ENCODE measurements at regions not wholly inside any gene's neighbourhood (a gene's known extent, or its start where the extent isn't known, plus 50 kb on each side); places are given as distances from the start of the nearest gene placed in this dataset.

DNA sequence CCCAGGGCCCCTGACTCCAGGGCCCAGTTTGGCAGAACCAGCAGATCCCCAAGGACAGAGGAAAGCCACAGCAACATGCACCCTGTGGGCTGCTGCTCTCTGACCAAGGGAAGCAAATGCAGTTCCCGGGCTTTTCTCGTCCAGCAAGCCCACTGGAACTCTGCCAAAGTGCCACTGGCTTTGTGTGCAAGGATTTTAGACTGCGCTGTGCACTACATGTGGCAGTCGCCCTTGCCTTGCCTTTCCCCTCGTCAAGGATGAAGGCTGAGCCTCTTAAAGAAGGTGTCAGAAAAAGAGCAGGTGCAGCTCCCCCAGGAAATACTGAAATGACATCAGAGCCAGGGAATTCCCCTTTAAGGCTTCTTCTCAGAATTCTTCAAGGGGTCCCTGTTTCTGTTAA, 199.2 kb downstream of the TFCP2L1 start:
- H3K36me3 ChIP-seq (replicated peaks; ENCODE audit: insufficient read depth, low read depth): no peaks in the 10 kb centered on the region
- H3K9me2 ChIP-seq (replicated peaks; ENCODE audit: insufficient read depth): no peaks in the 10 kb centered on the region
- H3K4me3 ChIP-seq: no peak overlapping the region
- H3K9me3 ChIP-seq (ENCODE audit: low read depth): no peaks in the 10 kb centered on the region
- no peak for DNase-seq (ENCODE audit: low spot score)
- H3K27ac ChIP-seq: no peak overlapping the region
- no peak overlapping the region for H2AFZ ChIP-seq
- no peaks in the 10 kb centered on the region for H3K79me2 ChIP-seq
- no peaks in the 10 kb centered on the region for H3K27me3 ChIP-seq
- no peaks in the 10 kb centered on the region for H4K20me1 ChIP-seq (ENCODE audit: insufficient read depth, poor library complexity, severe bottlenecking)
- 71% methylated on average over 5 of the region's 5 CpGs for WGBS (ENCODE audit: low lambda C conversion rate, missing lambda C conversion rate)
- H3K4me2 ChIP-seq: no peak overlapping the region
- H3K4me1 ChIP-seq (ENCODE audit: insufficient read depth): peaks cover 10% of the 10 kb centered on the region
- TF ChIP-seq EZH2 (IDR thresholded peaks at IDR 0.05; ENCODE audit: borderline replicate concordance) (no peak), EZH2phosphoT487 (IDR thresholded peaks at IDR 0.05; ENCODE audit: low read depth, severe bottlenecking, unreplicated experiment) (no peak)
- TF ChIP-seq, protein P1, sequence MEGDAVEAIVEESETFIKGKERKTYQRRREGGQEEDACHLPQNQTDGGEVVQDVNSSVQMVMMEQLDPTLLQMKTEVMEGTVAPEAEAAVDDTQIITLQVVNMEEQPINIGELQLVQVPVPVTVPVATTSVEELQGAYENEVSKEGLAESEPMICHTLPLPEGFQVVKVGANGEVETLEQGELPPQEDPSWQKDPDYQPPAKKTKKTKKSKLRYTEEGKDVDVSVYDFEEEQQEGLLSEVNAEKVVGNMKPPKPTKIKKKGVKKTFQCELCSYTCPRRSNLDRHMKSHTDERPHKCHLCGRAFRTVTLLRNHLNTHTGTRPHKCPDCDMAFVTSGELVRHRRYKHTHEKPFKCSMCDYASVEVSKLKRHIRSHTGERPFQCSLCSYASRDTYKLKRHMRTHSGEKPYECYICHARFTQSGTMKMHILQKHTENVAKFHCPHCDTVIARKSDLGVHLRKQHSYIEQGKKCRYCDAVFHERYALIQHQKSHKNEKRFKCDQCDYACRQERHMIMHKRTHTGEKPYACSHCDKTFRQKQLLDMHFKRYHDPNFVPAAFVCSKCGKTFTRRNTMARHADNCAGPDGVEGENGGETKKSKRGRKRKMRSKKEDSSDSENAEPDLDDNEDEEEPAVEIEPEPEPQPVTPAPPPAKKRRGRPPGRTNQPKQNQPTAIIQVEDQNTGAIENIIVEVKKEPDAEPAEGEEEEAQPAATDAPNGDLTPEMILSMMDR (IDR thresholded peaks at IDR 0.05; ENCODE audit: poor library complexity): no peak

DNA sequence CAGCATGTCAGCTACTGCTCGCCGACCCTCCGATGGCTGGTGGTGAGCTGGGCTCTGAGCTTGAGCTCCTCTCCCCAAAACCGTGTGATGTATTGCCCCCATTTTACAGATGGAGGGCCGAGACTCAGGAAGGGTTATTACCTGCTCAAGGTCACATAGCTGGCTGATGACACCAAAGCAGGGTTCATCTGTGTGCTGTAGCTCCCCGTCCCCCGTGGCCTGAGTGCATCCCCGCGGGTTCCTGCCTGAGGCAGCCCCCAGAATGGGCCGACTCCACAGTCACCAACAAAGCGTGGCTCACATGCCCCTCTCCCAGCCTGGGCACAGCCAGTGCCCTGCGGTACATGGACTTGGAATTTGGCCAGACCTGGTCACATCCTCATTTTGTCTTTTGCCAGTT, 198.6 kb downstream of the TFCP2L1 start:
- no peaks in the 10 kb centered on the region for H3K9me3 ChIP-seq (ENCODE audit: low read depth)
- DNase-seq (ENCODE audit: low spot score): no peak
- no peaks in the 10 kb centered on the region for H4K20me1 ChIP-seq (ENCODE audit: insufficient read depth, poor library complexity, severe bottlenecking)
- WGBS (ENCODE audit: low lambda C conversion rate, missing lambda C conversion rate): 92% methylated on average over 12 of the region's 12 CpGs
- H3K27ac ChIP-seq: no peak overlapping the region
- H3K4me2 ChIP-seq: no peak overlapping the region
- peaks cover 10% of the 10 kb centered on the region for H3K4me1 ChIP-seq (ENCODE audit: insufficient read depth)
- TF ChIP-seq EZH2 (IDR thresholded peaks at IDR 0.05; ENCODE audit: borderline replicate concordance) (no peak), EZH2phosphoT487 (IDR thresholded peaks at IDR 0.05; ENCODE audit: low read depth, severe bottlenecking, unreplicated experiment) (no peak)
- TF ChIP-seq, protein P1 (IDR thresholded peaks at IDR 0.05; ENCODE audit: poor library complexity): no peak
- no peaks in the 10 kb centered on the region for H3K27me3 ChIP-seq
- no peak overlapping the region for H3K4me3 ChIP-seq
- H3K79me2 ChIP-seq: no peaks in the 10 kb centered on the region
- H2AFZ ChIP-seq: no peak overlapping the region
- no peaks in the 10 kb centered on the region for H3K9me2 ChIP-seq (replicated peaks; ENCODE audit: insufficient read depth)
- H3K36me3 ChIP-seq (replicated peaks; ENCODE audit: insufficient read depth, low read depth): no peaks in the 10 kb centered on the region

DNA sequence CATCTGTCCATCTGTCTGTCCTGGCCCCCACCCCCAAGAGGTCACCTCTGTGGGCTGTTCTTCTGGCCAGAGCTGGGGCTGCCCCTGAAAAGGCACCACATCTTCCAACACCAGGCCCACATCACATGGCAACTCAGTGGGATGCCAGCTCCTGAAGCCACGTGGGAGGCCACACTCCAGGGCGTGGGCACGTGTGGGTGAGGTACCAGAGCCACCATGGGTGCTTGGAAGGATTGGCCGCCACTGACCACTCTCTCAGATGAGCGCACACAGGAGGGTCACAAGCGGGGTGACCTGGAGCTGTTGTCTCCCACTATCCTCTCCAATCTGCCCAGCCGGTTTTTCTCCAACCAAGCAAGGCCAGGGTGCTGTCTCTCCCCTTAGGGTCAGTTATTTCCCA, 197.9 kb downstream of the TFCP2L1 start:
- H3K79me2 ChIP-seq: no peaks in the 10 kb centered on the region
- no peaks in the 10 kb centered on the region for H3K36me3 ChIP-seq (replicated peaks; ENCODE audit: insufficient read depth, low read depth)
- DNase-seq (ENCODE audit: low spot score): no peak
- no peak overlapping the region for H3K4me3 ChIP-seq
- H3K9me3 ChIP-seq (ENCODE audit: low read depth): no peaks in the 10 kb centered on the region
- H3K4me1 ChIP-seq (ENCODE audit: insufficient read depth): peaks cover 10% of the 10 kb centered on the region
- H3K9me2 ChIP-seq (replicated peaks; ENCODE audit: insufficient read depth): no peaks in the 10 kb centered on the region
- H3K4me2 ChIP-seq: no peak overlapping the region
- H3K27ac ChIP-seq: no peak overlapping the region
- no peaks in the 10 kb centered on the region for H4K20me1 ChIP-seq (ENCODE audit: insufficient read depth, poor library complexity, severe bottlenecking)
- 94% methylated on average over 7 of the region's 7 CpGs for WGBS (ENCODE audit: low lambda C conversion rate, missing lambda C conversion rate)
- no peak overlapping the region for H2AFZ ChIP-seq
- TF ChIP-seq, protein P1 (IDR thresholded peaks at IDR 0.05; ENCODE audit: poor library complexity): no peak
- no peak for TF ChIP-seq EZH2 (IDR thresholded peaks at IDR 0.05; ENCODE audit: borderline replicate concordance)
- TF ChIP-seq EZH2phosphoT487 (IDR thresholded peaks at IDR 0.05; ENCODE audit: low read depth, severe bottlenecking, unreplicated experiment): no peak
- no peaks in the 10 kb centered on the region for H3K27me3 ChIP-seq
